ENCODE measurements at regions not wholly inside any gene's neighbourhood (a gene's known extent, or its start where the extent isn't known, plus 50 kb on each side); places are given as distances from the start of the nearest gene placed in this dataset.

DNA sequence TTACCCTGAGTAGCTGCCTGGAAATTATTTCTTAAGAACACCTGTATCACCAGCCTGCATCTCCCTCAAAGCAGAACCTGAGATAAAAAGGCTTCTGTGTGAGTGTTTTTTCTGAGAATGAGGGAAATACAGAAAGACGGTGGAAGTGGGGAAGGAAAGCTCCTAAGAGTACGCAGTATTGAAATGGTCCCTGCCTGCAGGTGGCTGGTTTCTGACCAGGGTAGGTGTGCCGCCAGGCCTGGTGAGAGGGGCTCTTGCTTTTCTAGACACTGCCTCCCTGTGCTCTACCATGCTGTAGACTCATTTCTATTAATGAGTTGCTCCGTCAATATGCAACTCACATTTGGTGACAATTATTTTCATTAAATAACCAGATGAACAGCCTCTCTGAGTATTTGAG lies 201.7 kb downstream of the MAP2K4 start:
- TF ChIP-seq, protein P1, sequence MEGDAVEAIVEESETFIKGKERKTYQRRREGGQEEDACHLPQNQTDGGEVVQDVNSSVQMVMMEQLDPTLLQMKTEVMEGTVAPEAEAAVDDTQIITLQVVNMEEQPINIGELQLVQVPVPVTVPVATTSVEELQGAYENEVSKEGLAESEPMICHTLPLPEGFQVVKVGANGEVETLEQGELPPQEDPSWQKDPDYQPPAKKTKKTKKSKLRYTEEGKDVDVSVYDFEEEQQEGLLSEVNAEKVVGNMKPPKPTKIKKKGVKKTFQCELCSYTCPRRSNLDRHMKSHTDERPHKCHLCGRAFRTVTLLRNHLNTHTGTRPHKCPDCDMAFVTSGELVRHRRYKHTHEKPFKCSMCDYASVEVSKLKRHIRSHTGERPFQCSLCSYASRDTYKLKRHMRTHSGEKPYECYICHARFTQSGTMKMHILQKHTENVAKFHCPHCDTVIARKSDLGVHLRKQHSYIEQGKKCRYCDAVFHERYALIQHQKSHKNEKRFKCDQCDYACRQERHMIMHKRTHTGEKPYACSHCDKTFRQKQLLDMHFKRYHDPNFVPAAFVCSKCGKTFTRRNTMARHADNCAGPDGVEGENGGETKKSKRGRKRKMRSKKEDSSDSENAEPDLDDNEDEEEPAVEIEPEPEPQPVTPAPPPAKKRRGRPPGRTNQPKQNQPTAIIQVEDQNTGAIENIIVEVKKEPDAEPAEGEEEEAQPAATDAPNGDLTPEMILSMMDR (IDR thresholded peaks at IDR 0.05; ENCODE audit: unreplicated experiment), result no peak
- Mint-ChIP-seq H3K36me3 (ENCODE audit: insufficient read depth, unreplicated experiment) (no peaks in the 10 kb centered on the region), H3K27ac (ENCODE audit: low read depth, unreplicated experiment) (no peak overlapping the region), H3K27me3 (ENCODE audit: insufficient read depth, unreplicated experiment) (peaks cover 45% of the 10 kb centered on the region), H3K4me1 (ENCODE audit: insufficient read depth, unreplicated experiment) (no peaks in the 10 kb centered on the region), H3K4me3 (ENCODE audit: unreplicated experiment) (no peak overlapping the region), H3K9me3 (ENCODE audit: unreplicated experiment) (peaks cover 11% of the 10 kb centered on the region)
- CTCF ChIA-PET, result interaction anchor here (0.8 kb wide), 1 partner anchor 442 kb away, joined by 3 read pairs; no protein-coding TSS in a partner anchor
- intact Hi-C loops (cut with micrococcal nuclease), result no loop called here
- DNase-seq (ENCODE audit: unreplicated experiment), result no peak
- POLR2A ChIA-PET, result no interaction called here
- BruUV-seq (replicated peaks), result no TSS peak

DNA sequence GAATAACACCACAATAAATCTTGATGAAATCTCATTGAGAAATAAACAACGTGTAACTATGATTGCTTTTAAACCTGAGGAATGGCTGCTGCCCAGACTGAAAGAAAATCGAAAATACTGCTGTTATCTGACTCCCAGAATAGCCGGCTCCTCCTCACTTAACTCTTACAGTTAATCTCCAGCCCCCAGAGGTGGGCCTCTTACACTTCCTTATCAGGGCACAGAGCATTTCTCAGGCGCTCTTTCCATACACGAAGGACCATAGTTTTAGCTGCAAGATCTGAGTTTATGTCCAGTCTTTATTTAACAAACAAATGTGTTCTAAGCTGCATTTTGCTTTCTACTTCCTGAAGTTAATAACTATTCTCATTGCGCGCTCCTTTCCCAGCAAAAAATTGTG lies 206.9 kb downstream of the MAP2K4 start:
- TF ChIP-seq, protein P1 (IDR thresholded peaks at IDR 0.05; ENCODE audit: unreplicated experiment), result no peak
- Mint-ChIP-seq H3K4me3 (ENCODE audit: unreplicated experiment) (no peak overlapping the region), H3K27ac (ENCODE audit: low read depth, unreplicated experiment) (no peak overlapping the region), H3K27me3 (ENCODE audit: insufficient read depth, unreplicated experiment) (peaks cover 16% of the 10 kb centered on the region), H3K36me3 (ENCODE audit: insufficient read depth, unreplicated experiment) (peaks cover 7% of the 10 kb centered on the region), H3K4me1 (ENCODE audit: insufficient read depth, unreplicated experiment) (no peaks in the 10 kb centered on the region), H3K9me3 (ENCODE audit: unreplicated experiment) (peaks cover 4% of the 10 kb centered on the region)
- ChIA-PET CTCF (interaction anchor here (0.6 kb wide), 1 partner anchor 516 kb away, joined by 4 read pairs; no protein-coding TSS in a partner anchor), POLR2A (no interaction called here)
- intact Hi-C loops (cut with micrococcal nuclease), result no loop called here
- BruUV-seq (replicated peaks), result no TSS peak
- DNase-seq (ENCODE audit: unreplicated experiment), result no peak

DNA sequence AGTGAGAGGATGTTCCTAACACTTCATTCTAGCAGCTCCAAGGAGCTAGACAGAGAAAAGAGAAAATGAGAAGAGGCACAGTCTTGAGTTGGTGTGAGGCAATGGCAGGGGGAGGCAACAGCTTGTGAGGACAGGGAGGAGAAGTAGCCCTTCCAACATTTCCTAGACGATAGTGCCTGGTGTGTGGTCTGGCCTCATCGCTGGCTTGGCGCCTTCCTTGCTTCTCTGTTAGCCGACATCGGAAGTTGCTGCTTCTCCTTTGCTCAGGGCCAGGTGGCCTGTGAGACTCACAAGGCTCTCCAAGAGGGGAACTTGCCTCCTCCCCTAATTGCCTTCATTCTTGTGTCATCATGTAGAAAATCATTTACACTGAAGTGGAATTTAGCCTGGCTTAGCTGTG lies 208.7 kb downstream of the MAP2K4 start:
- ChIA-PET POLR2A (no interaction called here), CTCF (interaction anchor here (0.6 kb wide), 1 partner anchor 789 kb away, joined by 3 read pairs; the partner anchor contains the start of gene ELAC2)
- TF ChIP-seq, protein P1 (IDR thresholded peaks at IDR 0.05; ENCODE audit: unreplicated experiment), result no peak
- no TSS peak for BruUV-seq (replicated peaks)
- Mint-ChIP-seq H3K27ac (ENCODE audit: low read depth, unreplicated experiment) (no peak overlapping the region), H3K36me3 (ENCODE audit: insufficient read depth, unreplicated experiment) (peaks cover 7% of the 10 kb centered on the region), H3K4me1 (ENCODE audit: insufficient read depth, unreplicated experiment) (no peaks in the 10 kb centered on the region), H3K4me3 (ENCODE audit: unreplicated experiment) (no peak overlapping the region), H3K27me3 (ENCODE audit: insufficient read depth, unreplicated experiment) (peaks cover 8% of the 10 kb centered on the region), H3K9me3 (ENCODE audit: unreplicated experiment) (peaks cover 4% of the 10 kb centered on the region)
- intact Hi-C loops (cut with micrococcal nuclease), result no loop called here
- DNase-seq (ENCODE audit: unreplicated experiment), result no peak

DNA sequence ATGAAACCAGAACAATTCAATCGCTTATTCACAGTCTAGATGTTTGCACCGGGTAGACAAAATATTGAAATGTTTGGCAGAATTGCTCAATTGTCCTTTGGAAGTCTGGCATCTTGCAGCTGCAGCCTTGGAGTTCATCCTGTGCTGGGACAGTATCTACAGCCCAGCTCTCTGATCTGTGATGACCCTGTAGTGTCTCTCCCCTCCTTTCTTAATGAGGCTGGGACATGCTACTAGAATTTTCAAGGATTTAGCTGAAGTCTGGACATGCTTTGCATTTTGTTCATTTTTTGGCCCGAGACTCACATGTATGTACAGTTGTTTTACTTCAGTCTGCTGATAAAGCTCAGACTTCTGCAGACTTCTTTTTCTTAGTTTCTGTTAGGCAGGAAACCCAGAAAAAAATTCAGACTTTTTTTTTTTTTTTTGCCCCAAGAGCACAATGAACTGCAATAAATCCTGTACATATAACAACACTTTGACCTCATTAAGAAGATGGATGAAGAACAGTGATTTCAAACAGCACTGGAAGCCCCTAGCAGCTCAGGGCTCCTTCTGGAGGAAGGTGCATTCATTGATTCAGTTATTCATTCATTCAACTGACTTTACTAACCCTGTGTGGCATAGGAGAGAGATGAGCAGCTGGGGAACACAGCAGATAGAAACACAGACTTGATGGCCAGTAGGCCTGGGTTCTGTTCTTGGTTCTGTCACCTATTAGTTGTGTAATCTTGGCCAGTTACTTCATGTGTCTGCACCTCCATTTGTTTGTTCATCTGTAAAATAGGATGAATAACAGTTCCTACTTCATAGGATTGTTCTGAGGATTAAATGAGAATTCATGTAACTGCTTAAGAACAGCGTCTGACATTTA lies 210.0 kb downstream of the MAP2K4 start:
- ChIA-PET POLR2A (interaction anchor here (0.5 to 1.1 kb wide), 5 partner anchors 17 to 379 kb away, joined by 3 to 4 read pairs (median 3); no protein-coding TSS in a partner anchor), CTCF (interaction anchor here (0.6 to 1.0 kb wide), 4 partner anchors 23 to 800 kb away, joined by 3 to 4 read pairs (median 4); no protein-coding TSS in a partner anchor)
- intact Hi-C loops (cut with micrococcal nuclease), result no loop called here
- TF ChIP-seq, protein P1 (IDR thresholded peaks at IDR 0.05; ENCODE audit: unreplicated experiment), result no peak
- no TSS peak for BruUV-seq (replicated peaks)
- Mint-ChIP-seq H3K27ac (ENCODE audit: low read depth, unreplicated experiment) (peak overlapping the region; percentile 39), H3K4me3 (ENCODE audit: unreplicated experiment) (no peak overlapping the region), H3K4me1 (ENCODE audit: insufficient read depth, unreplicated experiment) (no peaks in the 10 kb centered on the region), H3K9me3 (ENCODE audit: unreplicated experiment) (peaks cover 4% of the 10 kb centered on the region), H3K36me3 (ENCODE audit: insufficient read depth, unreplicated experiment) (peaks cover 7% of the 10 kb centered on the region), H3K27me3 (ENCODE audit: insufficient read depth, unreplicated experiment) (no peaks in the 10 kb centered on the region)
- no peak for DNase-seq (ENCODE audit: unreplicated experiment)

All from MCF 10A (cell line).